Thyroid gland (tissue), 4 donors: ENCODE measurements at regions not wholly inside any gene's neighbourhood (a gene's known extent, or its start where the extent isn't known, plus 50 kb on each side); places are given as distances from the start of the nearest gene placed in this dataset.
"Not testable (repeated sequence)": the region's sequence is repeated elsewhere in the genome, so short reads cannot be mapped to it uniquely, and the experiment has no call there.

Experiments used
- DNase-seq, 2 donors: peaks; one replicate each; pipeline ENCODE4 v3.0.0-alpha.2; 2019
- H3K27ac ChIP-seq, 3 donors: fragments of 200-600 bp; sonication (generic); 1 replicate in 2 of 3; 2 replicates in 1 of 3; pipeline ENCODE4 v1.5.1; 2016 to 2019; ENCODE audit warnings: mild to moderate bottlenecking in 1 of 3, moderate library complexity in 1 of 3
- H3K27me3 ChIP-seq: fragments of 200-600 bp; sonication (generic); one replicate; pipeline ENCODE4 v1.5.1; 2019
- H3K36me3 ChIP-seq, 2 donors: fragments of 200-600 bp; sonication (generic); one replicate each; pipeline ENCODE4 v1.5.1; 2016 to 2019
- H3K4me1 ChIP-seq, 2 donors: fragments of 200-600 bp; sonication (generic); one replicate each; pipeline ENCODE4 v1.5.1; 2017 to 2019
- H3K4me3 ChIP-seq, 3 donors: fragments of 200-600 bp; sonication (generic); replicated peaks in 1 of 3; 1 replicate in 2 of 3; 2 replicates in 1 of 3; pipeline ENCODE4 v1.5.1; 2016; ENCODE audit warnings: mild to moderate bottlenecking in 1 of 3
- H3K9me3 ChIP-seq: fragments of 200-600 bp; sonication (generic); one replicate; pipeline ENCODE4 v1.5.1; 2017
- CTCF ChIP-seq, 6 experiments: fragments of 200-600 bp in 3 of 6; fragments of 450-650 bp in 3 of 6; sonication (generic) in 3 of 6; IDR thresholded peaks; one replicate each; pipeline ENCODE4 v1.5.1; 2016 to 2019; ENCODE audit warnings: antibody characterized with exemption in 6 of 6, mild to moderate bottlenecking in 2 of 6, inconsistent platforms in 1 of 6, moderate library complexity in 1 of 6
- POLR2A ChIP-seq, 2 donors: fragments of 450-650 bp; IDR thresholded peaks; one replicate each; pipeline ENCODE4 v1.6.1; 2017; ENCODE audit warnings: antibody characterized with exemption in 2 of 2, mild to moderate bottlenecking in 2 of 2, moderate library complexity in 1 of 2
- WGBS, 2 donors: methylation state at CpG; one replicate each; pipeline ENCODE4 v1.1.5; 2017; 5-methylcytosine and 5-hydroxymethylcytosine counted together
- intact Hi-C: fragments of 100-400 bp; cut with DNase I; formaldehyde crosslinking; loops from one replicate; pipeline ENCODE4 v1.15.1; 2023

- TF ChIP-seq POLR2A (IDR thresholded peaks at IDR 0.05) (no peak), CTCF (IDR thresholded peaks at IDR 0.05) (no peak)
- Histone ChIP-seq H3K27ac (no peak overlapping the region), H3K36me3 (no peaks in the 10 kb centered on the region), H3K4me1 (no peaks in the 10 kb centered on the region), H3K9me3 (no peaks in the 10 kb centered on the region), H3K27me3 (no peaks in the 10 kb centered on the region), H3K4me3 (no peak overlapping the region)
- intact Hi-C loops: no loop called here
- WGBS, 2 donors: 67 to 69% methylated on average over 1 of the region's 1 CpG
- DNase-seq: no peak
Measured at GRCh38 chr4:91758487-91758886, 545.3 kb upstream of the GRID2 start.

- no peaks in the 10 kb centered on the region for H3K9me3 ChIP-seq
- DNase-seq: no peak
- intact Hi-C loops: no loop called here
- no peak overlapping the region for H3K27ac ChIP-seq
- WGBS, 2 donors: 77 to 82% methylated on average over 1 of the region's 1 CpG
- no peaks in the 10 kb centered on the region for H3K27me3 ChIP-seq
- no peaks in the 10 kb centered on the region for H3K36me3 ChIP-seq
- no peak overlapping the region for H3K4me3 ChIP-seq
- TF ChIP-seq POLR2A (IDR thresholded peaks at IDR 0.05): no peak
- no peak for TF ChIP-seq CTCF (IDR thresholded peaks at IDR 0.05)
- H3K4me1 ChIP-seq: no peaks in the 10 kb centered on the region
Measured at GRCh38 chr4:91764085-91764484, 539.7 kb upstream of the GRID2 start.

- no peaks in the 10 kb centered on the region for H3K36me3 ChIP-seq
- WGBS, 2 donors: 72 to 86% methylated on average over 1 of the region's 1 CpG
Measured at GRCh38 chr4:91769912-91770311, 533.9 kb upstream of the GRID2 start.

GRCh38 chr4:91791631-91792030 lies 512.1 kb upstream of the GRID2 start:
- H3K9me3 ChIP-seq, H3K4me1 ChIP-seq, H3K27ac ChIP-seq, H3K27me3 ChIP-seq, H3K36me3 ChIP-seq, intact Hi-C loops, H3K4me3 ChIP-seq, DNase-seq: not testable (repeated sequence)
- 39 to 69% methylated on average over 21 to 27 of the region's 28 CpGs for WGBS, 2 donors

More at GRCh38 chr4:91769912-91770311, 533.9 kb upstream of the GRID2 start:
- no peaks in the 10 kb centered on the region for H3K9me3 ChIP-seq
- intact Hi-C loops: no loop called here
- H3K4me3 ChIP-seq: no peak overlapping the region
- no peaks in the 10 kb centered on the region for H3K4me1 ChIP-seq
- DNase-seq: no peak
- no peak overlapping the region for H3K27ac ChIP-seq
- H3K27me3 ChIP-seq: no peaks in the 10 kb centered on the region
- TF ChIP-seq POLR2A (IDR thresholded peaks at IDR 0.05) (no peak), CTCF (IDR thresholded peaks at IDR 0.05) (no peak)

GRCh38 chr4:91795947-91796346 lies 507.8 kb upstream of the GRID2 start:
- Histone ChIP-seq H3K9me3 (no peaks in the 10 kb centered on the region), H3K4me1 (no peaks in the 10 kb centered on the region), H3K27me3 (no peaks in the 10 kb centered on the region), H3K27ac (no peak overlapping the region), H3K36me3 (no peaks in the 10 kb centered on the region), H3K4me3 (no peak overlapping the region)
- no peak for DNase-seq
- WGBS, 2 donors: 87 to 89% methylated on average over 1 of the region's 1 CpG
- no peak for TF ChIP-seq CTCF (IDR thresholded peaks at IDR 0.05)
- no peak for TF ChIP-seq POLR2A (IDR thresholded peaks at IDR 0.05)
- intact Hi-C loops: no loop called here

- no peaks in the 10 kb centered on the region for H3K4me1 ChIP-seq
- H3K27ac ChIP-seq: no peak overlapping the region
- no peak overlapping the region for H3K4me3 ChIP-seq
- no peaks in the 10 kb centered on the region for H3K9me3 ChIP-seq
- TF ChIP-seq POLR2A (IDR thresholded peaks at IDR 0.05) (no peak), CTCF (IDR thresholded peaks at IDR 0.05) (no peak)
- H3K36me3 ChIP-seq: no peaks in the 10 kb centered on the region
- WGBS, 2 donors: 77% methylated on average over 1 of the region's 1 CpG
- no peaks in the 10 kb centered on the region for H3K27me3 ChIP-seq
- intact Hi-C loops: no loop called here
- DNase-seq: no peak
Measured at GRCh38 chr4:91812319-91812718, 491.4 kb upstream of the GRID2 start.
